Fibroblast of lung (primary cell): ENCODE measurements at regions not wholly inside any gene's neighbourhood (a gene's known extent, or its start where the extent isn't known, plus 50 kb on each side); places are given as distances from the start of the nearest gene placed in this dataset.

Experiments used
- CTCF ChIP-seq, 2 donors: IDR thresholded peaks in 1 of 2; conservative IDR thresholded peaks in 1 of 2; 1 replicate in 1 of 2; 2 replicates in 1 of 2; pipeline ENCODE4 v1.5.1; 2011 to 2012; ENCODE audit warnings: low read length in 2 of 2, control low read depth in 1 of 2, inconsistent platforms in 1 of 2, low read depth in 1 of 2, mild to moderate bottlenecking in 1 of 2
- EZH2 ChIP-seq: IDR thresholded peaks from 2 replicates; pipeline ENCODE4 v1.5.1; 2012; ENCODE audit warnings: low read length, control low read depth, mild to moderate bottlenecking; ENCODE audit errors: missing control alignments

- TF ChIP-seq EZH2: no peak
- TF ChIP-seq CTCF (conservative IDR thresholded peaks at IDR 0.05 in 1 of 2, IDR thresholded peaks at IDR 0.05 in 1 of 2; ENCODE audit: low read depth in 1 of 2, low read length in 2 of 2): no peak
Observed at GRCh38 chr14:26702721-26703230, 104.9 kb upstream of the NOVA1 start.
